ENCODE measurements at regions not wholly inside any gene's neighbourhood (a gene's known extent, or its start where the extent isn't known, plus 50 kb on each side); places are given as distances from the start of the nearest gene placed in this dataset.
A peak's percentile ranks its signal among the peaks of the same experiment; 100 is the strongest.

- H3K27ac Mint-ChIP-seq: no peak overlapping the region
- H3K27me3 Mint-ChIP-seq: no peaks in the 10 kb centered on the region
- ATAC-seq (ENCODE audit: low read depth) (no peak), DNase-seq (no peak)
- no peaks in the 10 kb centered on the region for H3K36me3 Mint-ChIP-seq
- no peak overlapping the region for H3K4me3 Mint-ChIP-seq
- H3K9me3 Mint-ChIP-seq: peaks cover 3% of the 10 kb centered on the region
- POLR2A ChIA-PET: no interaction called here
- no peaks in the 10 kb centered on the region for H3K4me1 Mint-ChIP-seq
Observed at GRCh38 chr5:178808886-178809285, 50.9 kb upstream of the ZNF354B start.

- H3K9me3 Mint-ChIP-seq: peaks cover 9% of the 10 kb centered on the region
- no peaks in the 10 kb centered on the region for H3K36me3 Mint-ChIP-seq
- no peak overlapping the region for H3K27ac Mint-ChIP-seq
- peaks cover 1% of the 10 kb centered on the region for H3K4me1 Mint-ChIP-seq
- H3K27me3 Mint-ChIP-seq: no peaks in the 10 kb centered on the region
- DNase-seq (no peak), ATAC-seq (ENCODE audit: low read depth) (no peak)
- POLR2A ChIA-PET: no interaction called here
- H3K4me3 Mint-ChIP-seq: no peak overlapping the region
Observed at GRCh38 chr5:178801021-178801420, 58.7 kb upstream of the ZNF354B start.

- no peak for ATAC-seq (ENCODE audit: low read depth)
- no peaks in the 10 kb centered on the region for H3K36me3 Mint-ChIP-seq
- POLR2A ChIA-PET: no interaction called here
- DNase-seq: no peak
- no peak overlapping the region for H3K4me3 Mint-ChIP-seq
- H3K4me1 Mint-ChIP-seq: peaks cover 1% of the 10 kb centered on the region
- no peak overlapping the region for H3K27ac Mint-ChIP-seq
- H3K9me3 Mint-ChIP-seq: peaks cover 9% of the 10 kb centered on the region
- H3K27me3 Mint-ChIP-seq: no peaks in the 10 kb centered on the region
Observed at GRCh38 chr5:178797546-178798440, 62.0 kb upstream of the ZNF354B start.

GRCh38 chr5:178797101-178797521 lies 62.6 kb upstream of the ZNF354B start:
- ATAC-seq (ENCODE audit: low read depth): peak; percentile 30
- H3K4me3 Mint-ChIP-seq: no peak overlapping the region

GRCh38 chr5:178796165-178796945 lies 63.4 kb upstream of the ZNF354B start:
- ATAC-seq (ENCODE audit: low read depth): no peak
- Mint-ChIP-seq H3K36me3 (no peaks in the 10 kb centered on the region), H3K27me3 (no peaks in the 10 kb centered on the region), H3K4me1 (peaks cover 1% of the 10 kb centered on the region), H3K4me3 (no peak overlapping the region), H3K27ac (no peak overlapping the region), H3K9me3 (peaks cover 6% of the 10 kb centered on the region)
- POLR2A ChIA-PET: no interaction called here
- no peak for DNase-seq

More at GRCh38 chr5:178797101-178797521, 62.6 kb upstream of the ZNF354B start:
- POLR2A ChIA-PET: no interaction called here
- H3K4me1 Mint-ChIP-seq: peaks cover 1% of the 10 kb centered on the region
- no peak overlapping the region for H3K27ac Mint-ChIP-seq
- H3K36me3 Mint-ChIP-seq: no peaks in the 10 kb centered on the region
- H3K27me3 Mint-ChIP-seq: no peaks in the 10 kb centered on the region
- H3K9me3 Mint-ChIP-seq: peaks cover 9% of the 10 kb centered on the region
- no peak for DNase-seq

- Mint-ChIP-seq H3K27me3 (no peaks in the 10 kb centered on the region), H3K4me3 (no peak overlapping the region), H3K4me1 (peaks cover 1% of the 10 kb centered on the region), H3K27ac (no peak overlapping the region), H3K9me3 (peaks cover 3% of the 10 kb centered on the region), H3K36me3 (no peaks in the 10 kb centered on the region)
- ATAC-seq (ENCODE audit: low read depth) (no peak), DNase-seq (no peak)
- POLR2A ChIA-PET: no interaction called here
Observed at GRCh38 chr5:178794433-178794832, 64.0 kb upstream of the ZNF354A start.

GRCh38 chr5:178793696-178794095 lies 63.2 kb upstream of the ZNF354A start:
- H3K27me3 Mint-ChIP-seq: no peaks in the 10 kb centered on the region
- H3K9me3 Mint-ChIP-seq: peaks cover 1% of the 10 kb centered on the region
- POLR2A ChIA-PET: no interaction called here

GRCh38 chr5:178793151-178793550 lies 62.7 kb upstream of the ZNF354A start:
- no peak overlapping the region for H3K4me3 Mint-ChIP-seq
- POLR2A ChIA-PET: no interaction called here
- peaks cover 1% of the 10 kb centered on the region for H3K9me3 Mint-ChIP-seq
- no peak overlapping the region for H3K27ac Mint-ChIP-seq
- no peaks in the 10 kb centered on the region for H3K36me3 Mint-ChIP-seq
- ATAC-seq (ENCODE audit: low read depth): no peak
- DNase-seq: no peak
- H3K4me1 Mint-ChIP-seq: peaks cover 1% of the 10 kb centered on the region
- H3K27me3 Mint-ChIP-seq: no peaks in the 10 kb centered on the region

More at GRCh38 chr5:178793696-178794095, 63.2 kb upstream of the ZNF354A start:
- no peaks in the 10 kb centered on the region for H3K36me3 Mint-ChIP-seq
- no peak for ATAC-seq (ENCODE audit: low read depth)
- H3K4me3 Mint-ChIP-seq: no peak overlapping the region
- H3K27ac Mint-ChIP-seq: no peak overlapping the region
- H3K4me1 Mint-ChIP-seq: peaks cover 1% of the 10 kb centered on the region
- DNase-seq: no peak

GRCh38 chr5:178791976-178792375 lies 61.5 kb upstream of the ZNF354A start:
- DNase-seq (no peak), ATAC-seq (ENCODE audit: low read depth) (no peak)
- H3K4me1 Mint-ChIP-seq: peaks cover 1% of the 10 kb centered on the region
- no peaks in the 10 kb centered on the region for H3K27me3 Mint-ChIP-seq
- H3K27ac Mint-ChIP-seq: no peak overlapping the region
- no peak overlapping the region for H3K4me3 Mint-ChIP-seq
- no peaks in the 10 kb centered on the region for H3K36me3 Mint-ChIP-seq
- H3K9me3 Mint-ChIP-seq: no peaks in the 10 kb centered on the region
- POLR2A ChIA-PET: no interaction called here

GRCh38 chr5:178790371-178790770 lies 59.9 kb upstream of the ZNF354A start:
- POLR2A ChIA-PET: no interaction called here
- no peaks in the 10 kb centered on the region for H3K27me3 Mint-ChIP-seq

GRCh38 chr5:178788381-178789085 lies 58.1 kb upstream of the ZNF354A start:
- H3K36me3 Mint-ChIP-seq: no peaks in the 10 kb centered on the region
- H3K4me3 Mint-ChIP-seq: no peak overlapping the region
- no peak overlapping the region for H3K27ac Mint-ChIP-seq
- H3K4me1 Mint-ChIP-seq: no peaks in the 10 kb centered on the region
- POLR2A ChIA-PET: no interaction called here
- ATAC-seq (ENCODE audit: low read depth) (no peak), DNase-seq (no peak)
- no peaks in the 10 kb centered on the region for H3K27me3 Mint-ChIP-seq
- H3K9me3 Mint-ChIP-seq: no peaks in the 10 kb centered on the region

More at GRCh38 chr5:178790371-178790770, 59.9 kb upstream of the ZNF354A start:
- H3K9me3 Mint-ChIP-seq: no peaks in the 10 kb centered on the region
- no peak overlapping the region for H3K27ac Mint-ChIP-seq
- no peaks in the 10 kb centered on the region for H3K4me1 Mint-ChIP-seq
- DNase-seq (no peak), ATAC-seq (ENCODE audit: low read depth) (no peak)
- H3K36me3 Mint-ChIP-seq: no peaks in the 10 kb centered on the region
- H3K4me3 Mint-ChIP-seq: no peak overlapping the region

- Mint-ChIP-seq H3K9me3 (no peaks in the 10 kb centered on the region), H3K27me3 (no peaks in the 10 kb centered on the region), H3K36me3 (no peaks in the 10 kb centered on the region), H3K27ac (no peak overlapping the region), H3K4me3 (no peak overlapping the region), H3K4me1 (no peaks in the 10 kb centered on the region)
- POLR2A ChIA-PET: no interaction called here
- ATAC-seq (ENCODE audit: low read depth) (no peak), DNase-seq (no peak)
Observed at GRCh38 chr5:178787889-178788288, 57.4 kb upstream of the ZNF354A start.

- no peak overlapping the region for H3K27ac Mint-ChIP-seq
- no peaks in the 10 kb centered on the region for H3K4me1 Mint-ChIP-seq
- H3K36me3 Mint-ChIP-seq: no peaks in the 10 kb centered on the region
- DNase-seq (no peak), ATAC-seq (ENCODE audit: low read depth) (no peak)
- no peaks in the 10 kb centered on the region for H3K9me3 Mint-ChIP-seq
- no peaks in the 10 kb centered on the region for H3K27me3 Mint-ChIP-seq
- H3K4me3 Mint-ChIP-seq: no peak overlapping the region
- POLR2A ChIA-PET: no interaction called here
Observed at GRCh38 chr5:178786859-178787499, 56.5 kb upstream of the ZNF354A start.

Data from activated naive CD8-positive, alpha-beta T cell treated with anti-CD3 and anti-CD28 coated beads, Interleukin-2, amount 10 ng/mL, durations not matched to agents 7 days and 5 days (primary cell).